H1 (cell line): ENCODE measurements at regions not wholly inside any gene's neighbourhood (a gene's known extent, or its start where the extent isn't known, plus 50 kb on each side); places are given as distances from the start of the nearest gene placed in this dataset.

ENCODE experiments used
- CBX8 ChIP-seq: fragments of 300-800, 300-1000 bp; sonication (generic); IDR thresholded peaks from 2 replicates; pipeline ENCODE4 v1.7.1; 2016; ENCODE audit warnings: low read depth, low read length, borderline replicate concordance
- EZH2 ChIP-seq: fragments of 200-600 bp; sonication (generic); IDR thresholded peaks from 2 replicates; pipeline ENCODE4 v1.7.1; 2012; ENCODE audit warnings: low read depth, mild to moderate bottlenecking, moderate library complexity, low read length, inconsistent platforms; ENCODE audit not compliant: severe bottlenecking
- SUZ12 ChIP-seq: fragments of 200-600 bp; sonication (generic); IDR thresholded peaks from 2 replicates; pipeline ENCODE4 v1.6.1; 2012; ENCODE audit warnings: mild to moderate bottlenecking, inconsistent platforms, low read length, moderate library complexity, mixed read lengths
- TEAD4 ChIP-seq: IDR thresholded peaks from 2 replicates; pipeline ENCODE4 v1.6.1; 2012; ENCODE audit warnings: low read depth, low read length, inconsistent platforms, mixed read lengths
- TF ChIP-seq, protein P1 (sequence below): IDR thresholded peaks from 2 replicates; pipeline ENCODE4 v1.6.1; 2011; ENCODE audit warnings: low read length, improper control_type of control experiment

DNA sequence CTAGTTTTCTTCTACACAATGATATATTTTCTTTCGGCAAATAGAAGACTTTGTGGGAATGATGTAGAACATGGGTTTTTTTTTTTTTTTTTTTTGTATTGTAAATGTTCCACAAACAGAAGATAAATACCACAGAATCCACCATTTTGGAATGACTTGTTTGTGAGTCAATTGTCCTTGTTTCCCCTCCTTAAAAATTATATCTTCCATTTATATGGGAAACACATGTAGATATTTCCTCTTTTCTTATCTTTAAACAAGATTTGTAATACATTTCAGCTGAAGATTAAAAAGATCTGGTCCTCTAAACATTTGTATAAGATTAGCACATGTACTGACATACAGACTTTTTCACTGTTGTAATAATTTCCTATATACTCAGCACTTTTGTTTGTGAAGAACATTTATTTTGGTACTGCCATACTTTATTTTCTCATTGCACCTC lies 304.6 kb downstream of the SPRY1 start (continued):
- TF ChIP-seq, protein P1, sequence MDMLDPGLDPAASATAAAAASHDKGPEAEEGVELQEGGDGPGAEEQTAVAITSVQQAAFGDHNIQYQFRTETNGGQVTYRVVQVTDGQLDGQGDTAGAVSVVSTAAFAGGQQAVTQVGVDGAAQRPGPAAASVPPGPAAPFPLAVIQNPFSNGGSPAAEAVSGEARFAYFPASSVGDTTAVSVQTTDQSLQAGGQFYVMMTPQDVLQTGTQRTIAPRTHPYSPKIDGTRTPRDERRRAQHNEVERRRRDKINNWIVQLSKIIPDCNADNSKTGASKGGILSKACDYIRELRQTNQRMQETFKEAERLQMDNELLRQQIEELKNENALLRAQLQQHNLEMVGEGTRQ: no peak
- TF ChIP-seq SUZ12: no peak
- no peak for TF ChIP-seq CBX8
- TF ChIP-seq EZH2: no peak
- TF ChIP-seq TEAD4: no peak
